GM18511 (cell line): ENCODE measurements at regions not wholly inside any gene's neighbourhood (a gene's known extent, or its start where the extent isn't known, plus 50 kb on each side); places are given as distances from the start of the nearest gene placed in this dataset.

Source experiments
- ATAC-seq: cut with Tn5 transposase; IDR thresholded peaks from one replicate; pipeline ENCODE4 v1.9.1; 2021; ENCODE audit warnings: mild to moderate bottlenecking, moderate library complexity; ENCODE audit not compliant: unreplicated experiment

GRCh38 chr19:31633014-31633413 is 283.8 kb upstream of the TSHZ3 start:
- ATAC-seq, result no peak

- no peak for ATAC-seq
Measured at GRCh38 chr19:31639306-31639705, 290.1 kb upstream of the TSHZ3 start.

GRCh38 chr19:31641591-31641990 is 292.4 kb upstream of the TSHZ3 start:
- no peak for ATAC-seq

- ATAC-seq, result no peak
Measured at GRCh38 chr19:31648347-31648746, 299.1 kb upstream of the TSHZ3 start.

- no peak for ATAC-seq
Measured at GRCh38 chr19:31656507-31656906, 307.3 kb upstream of the TSHZ3 start.

DNA sequence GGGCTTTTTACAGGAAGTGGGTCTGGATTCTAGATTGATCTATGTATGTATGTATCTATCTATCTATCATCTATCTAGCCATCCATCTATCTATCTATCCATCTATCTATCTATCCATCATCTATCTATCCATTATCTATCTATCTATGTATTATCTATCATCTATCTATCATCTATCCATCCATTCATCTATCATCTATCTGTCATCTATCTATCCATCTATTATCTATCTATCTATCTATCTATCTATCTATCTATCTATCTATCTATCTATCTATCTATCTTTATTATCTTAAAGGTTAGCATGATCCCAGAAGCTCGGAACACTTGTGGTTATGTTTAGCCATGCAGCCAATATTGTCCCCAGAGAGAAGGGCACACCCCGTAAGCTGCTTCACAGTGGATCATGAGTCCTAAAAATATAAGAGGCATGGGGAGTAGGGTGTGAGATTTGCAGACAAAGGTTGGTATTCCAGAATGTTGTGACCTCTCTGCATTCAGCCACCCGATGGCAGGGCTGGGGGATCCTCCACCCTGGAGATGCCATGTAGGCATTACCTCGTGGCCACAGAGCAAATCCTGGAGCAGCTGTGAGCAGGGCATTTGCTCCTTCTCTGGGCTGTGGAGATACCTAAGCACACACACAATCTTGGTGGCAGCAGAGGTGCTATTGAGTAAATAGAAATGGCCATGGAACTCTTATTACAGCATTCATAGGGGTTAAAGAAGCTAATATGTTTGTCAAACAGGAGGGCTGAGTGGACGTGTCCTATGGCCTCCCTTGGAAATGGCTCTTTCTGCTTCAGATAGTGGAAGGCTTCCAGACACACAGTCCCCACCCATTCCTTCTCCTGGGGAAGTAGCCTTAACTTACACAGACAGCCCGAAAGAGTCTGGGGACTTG is 310.0 kb upstream of the TSHZ3 start:
- ATAC-seq, result no peak

- no peak for ATAC-seq
Measured at GRCh38 chr19:31659897-31660210, 310.6 kb upstream of the TSHZ3 start.

- ATAC-seq, result no peak
Measured at GRCh38 chr19:31664096-31664495, 314.9 kb upstream of the TSHZ3 start.

DNA sequence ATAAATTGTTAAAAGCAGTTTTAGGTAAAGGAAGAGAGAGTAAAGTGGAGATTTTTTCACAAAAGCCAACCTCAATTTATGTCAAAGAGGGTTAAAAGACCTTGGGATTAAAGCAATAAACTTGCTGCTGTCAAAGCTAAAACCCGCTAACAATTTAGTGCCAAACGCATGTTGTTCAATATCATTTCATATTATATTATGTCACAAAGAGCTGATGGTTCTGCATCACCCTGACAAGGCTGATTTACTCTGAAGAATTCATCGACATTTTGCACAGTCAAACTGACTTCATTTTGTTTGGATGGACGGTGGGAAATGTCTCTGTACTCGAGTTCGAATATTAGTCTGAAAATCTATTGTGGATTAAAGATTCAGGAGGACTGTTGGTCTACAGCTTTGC is 315.8 kb upstream of the TSHZ3 start:
- ATAC-seq, result no peak

DNA sequence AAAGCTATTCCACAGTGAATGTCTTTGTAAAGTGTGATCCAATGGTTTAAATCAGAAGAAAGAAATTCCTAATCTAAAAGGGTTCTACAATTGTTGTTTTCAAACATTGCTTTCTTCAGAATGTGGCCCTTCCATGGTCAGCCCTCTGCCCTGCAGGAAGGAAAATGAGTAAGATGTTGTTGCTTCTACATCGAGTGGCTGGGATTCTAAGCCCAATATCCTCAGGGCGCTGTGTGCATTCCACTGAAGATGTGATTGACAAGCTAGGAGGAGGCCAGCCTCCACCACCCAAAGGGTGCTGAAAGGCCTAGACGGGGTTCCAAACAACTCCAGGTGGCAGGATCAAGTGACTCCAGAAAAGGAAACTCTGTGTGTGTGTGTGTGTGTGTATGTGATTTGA is 316.9 kb upstream of the TSHZ3 start:
- ATAC-seq, result no peak

DNA sequence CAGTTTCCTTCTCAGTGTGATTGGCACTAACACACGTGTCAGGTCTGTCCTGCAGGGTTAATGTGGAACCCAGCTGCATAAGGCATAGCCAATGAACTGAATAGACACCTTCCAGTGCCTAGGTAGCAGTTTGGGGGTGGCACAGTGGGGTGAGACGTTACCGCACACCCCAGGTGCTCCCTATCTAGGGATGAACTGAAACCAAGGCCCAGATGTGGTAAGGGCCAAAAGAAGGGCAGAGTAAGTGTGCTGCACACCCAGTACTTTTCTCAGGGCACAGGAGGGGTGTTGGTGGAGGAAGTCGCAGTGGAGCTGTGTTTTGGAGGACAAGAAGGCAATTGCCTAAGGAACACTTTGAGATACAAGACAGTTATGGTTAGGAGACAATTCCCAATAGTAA is 317.9 kb upstream of the TSHZ3 start:
- no peak for ATAC-seq

- no peak for ATAC-seq
Measured at GRCh38 chr19:31668921-31669320, 319.7 kb upstream of the TSHZ3 start.

GRCh38 chr19:31670931-31671330 is 321.7 kb upstream of the TSHZ3 start:
- ATAC-seq, result no peak

- no peak for ATAC-seq
Measured at GRCh38 chr19:31671411-31672035, 322.3 kb upstream of the TSHZ3 start.

DNA sequence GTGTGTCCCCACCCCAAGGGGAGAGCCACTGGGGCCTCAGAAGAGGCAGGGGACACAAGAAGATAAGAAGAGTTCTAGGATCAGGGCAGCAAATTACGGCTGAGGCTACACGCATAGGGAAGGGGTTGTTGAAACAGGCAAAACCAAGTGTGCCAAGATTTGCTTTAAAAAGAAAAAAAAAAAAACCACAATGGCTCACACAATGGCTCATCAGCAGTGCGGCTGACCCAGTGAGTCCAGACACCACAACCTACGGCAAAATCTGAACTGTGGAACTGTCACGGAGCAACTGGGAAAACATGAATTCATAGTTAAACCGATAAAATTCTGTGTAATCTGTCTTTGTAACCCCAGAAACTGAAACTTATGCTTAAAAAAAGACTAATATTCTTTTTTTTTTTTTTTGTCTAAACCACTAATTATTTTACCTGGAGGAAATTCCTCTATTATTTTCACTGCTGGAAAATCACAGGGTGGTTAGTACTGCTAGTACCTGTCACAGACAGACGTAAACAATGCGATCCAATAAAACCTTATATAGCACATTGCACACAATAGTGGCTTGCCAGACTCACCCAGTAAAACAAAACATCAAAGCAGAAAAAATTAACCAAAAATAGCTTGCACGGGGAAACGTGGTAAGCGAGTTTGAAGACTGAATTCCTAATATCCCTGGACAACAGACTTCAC is 325.4 kb upstream of the TSHZ3 start:
- ATAC-seq, result no peak

DNA sequence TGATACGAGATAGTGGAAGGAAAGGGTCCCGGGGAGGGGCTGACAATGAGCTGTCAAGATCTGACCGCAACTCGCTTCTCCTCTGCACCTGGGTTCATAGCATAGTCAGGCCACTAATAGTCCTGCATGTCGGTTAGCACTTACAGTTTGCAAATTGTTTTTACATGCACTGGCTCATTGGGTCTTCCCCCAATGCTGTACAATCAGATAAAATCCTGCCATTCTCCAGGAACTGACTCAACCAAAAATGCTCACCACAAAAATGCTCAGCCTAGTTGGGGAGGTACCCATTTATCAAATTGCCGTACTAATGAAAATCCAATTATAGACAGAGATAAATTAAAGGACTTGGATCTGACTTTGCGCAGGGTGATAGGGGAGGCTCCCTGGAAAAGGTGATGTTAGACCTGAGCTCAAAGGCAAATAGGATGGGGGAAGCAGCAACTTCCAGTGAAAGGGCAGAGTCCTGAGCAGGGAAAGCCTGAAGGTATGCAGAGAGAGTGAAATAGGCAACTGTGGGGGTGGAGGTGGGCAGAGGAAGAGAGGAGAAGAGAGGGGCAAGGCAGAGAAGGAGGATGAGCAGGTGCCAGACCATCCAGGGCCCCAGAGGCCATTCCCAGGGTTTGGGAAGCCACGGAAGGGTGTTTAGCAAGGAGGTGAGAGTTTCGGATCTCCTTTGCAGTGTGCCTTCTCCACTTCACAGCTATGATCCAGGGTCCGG is 326.1 kb upstream of the TSHZ3 start:
- ATAC-seq, result no peak

GRCh38 chr19:31676271-31677004 is 327.2 kb upstream of the TSHZ3 start:
- no peak for ATAC-seq

DNA sequence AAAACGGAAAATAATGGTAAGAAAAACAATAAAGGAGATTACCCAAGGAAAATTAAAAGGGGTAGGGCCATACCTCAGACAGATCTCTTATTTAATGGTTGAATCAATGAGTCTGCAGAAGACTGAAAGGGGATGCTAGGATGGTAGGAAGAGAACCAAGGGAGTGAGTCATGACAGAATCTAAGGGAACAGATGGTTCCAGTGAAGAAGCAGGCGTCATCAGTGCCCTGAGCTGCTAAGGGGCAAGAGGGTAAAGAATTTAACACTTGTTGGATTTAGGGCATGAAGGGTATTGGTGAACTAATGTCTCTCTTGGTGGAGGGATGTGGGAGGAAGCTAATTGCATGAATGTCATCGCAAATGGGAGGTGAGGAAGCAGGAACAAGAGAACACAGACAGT is 329.2 kb upstream of the TSHZ3 start:
- no peak for ATAC-seq

GRCh38 chr19:31681121-31681520 is 331.9 kb upstream of the TSHZ3 start:
- no peak for ATAC-seq

DNA sequence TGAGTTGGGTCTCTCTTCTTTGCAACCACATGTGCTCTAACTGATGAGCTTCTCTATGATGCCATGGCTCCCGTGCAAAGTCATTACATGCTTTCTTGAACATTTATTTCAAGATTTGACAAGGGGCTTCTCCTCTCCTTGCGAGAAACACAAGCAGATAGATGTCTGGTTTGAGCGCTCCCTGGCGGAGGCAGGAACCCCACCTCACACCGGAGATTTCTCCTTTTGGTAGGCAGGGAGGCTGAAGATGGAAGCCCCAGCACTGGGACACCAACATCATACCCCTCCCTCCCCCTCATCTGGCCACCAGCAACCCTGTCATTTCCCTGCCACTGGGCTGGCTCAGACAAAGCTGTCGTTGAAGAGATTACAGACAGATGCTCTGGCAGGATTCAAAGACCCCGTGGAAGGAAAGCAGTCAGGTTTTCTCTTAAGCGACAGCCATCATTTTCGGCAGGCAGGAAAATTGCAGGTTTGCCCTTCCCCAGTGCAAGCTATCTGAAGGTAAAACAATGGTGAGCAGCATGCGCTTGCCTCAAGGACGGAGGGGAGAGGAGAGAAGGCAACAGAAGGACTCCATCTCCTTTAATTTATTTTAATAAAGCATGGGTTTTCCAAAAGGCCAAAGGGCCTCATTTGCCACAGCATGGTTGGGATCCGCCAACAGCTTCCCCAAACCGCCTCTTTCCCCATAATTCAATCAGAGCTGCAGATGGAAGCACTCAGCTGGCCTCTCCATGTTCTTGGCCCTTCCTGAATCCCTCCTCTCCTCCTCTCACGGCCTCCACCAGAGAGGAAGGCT is 344.1 kb upstream of the TSHZ3 start:
- no peak for ATAC-seq
